HG02610 (cell line): ENCODE measurements at regions not wholly inside any gene's neighbourhood (a gene's known extent, or its start where the extent isn't known, plus 50 kb on each side); places are given as distances from the start of the nearest gene placed in this dataset.
A peak's percentile ranks its signal among the peaks of the same experiment; 100 is the strongest.

Experiments
- ATAC-seq: cut with Tn5 transposase; IDR thresholded peaks from one replicate; pipeline ENCODE4 v1.9.1; 2021; ENCODE audit warnings: mild to moderate bottlenecking, moderate library complexity; ENCODE audit not compliant: unreplicated experiment

GRCh38 chr7:112887337-112887736, 97.1 kb upstream of the TMEM168 start:
- no peak for ATAC-seq

GRCh38 chr7:112886208-112886607, 96.0 kb upstream of the TMEM168 start:
- no peak for ATAC-seq

GRCh38 chr7:112882991-112883390, 92.8 kb upstream of the TMEM168 start:
- ATAC-seq, result no peak

- ATAC-seq, result no peak
Observed at GRCh38 chr7:112882511-112882910, 92.3 kb upstream of the TMEM168 start.

GRCh38 chr7:112882022-112882421, 91.8 kb upstream of the TMEM168 start:
- ATAC-seq, result no peak

- no peak for ATAC-seq
Observed at GRCh38 chr7:112880818-112881418, 90.7 kb upstream of the TMEM168 start.

GRCh38 chr7:112877691-112878460, 87.7 kb upstream of the TMEM168 start:
- ATAC-seq, result no peak

GRCh38 chr7:112876877-112877276, 86.7 kb upstream of the TMEM168 start:
- no peak for ATAC-seq

- ATAC-seq, result no peak
Observed at GRCh38 chr7:112874909-112875308, 84.7 kb upstream of the TMEM168 start.

GRCh38 chr7:112873831-112874553, 83.8 kb upstream of the TMEM168 start:
- peak; percentile 85 for ATAC-seq

- ATAC-seq, result no peak
Observed at GRCh38 chr7:112869111-112869774, 79.0 kb upstream of the TMEM168 start.

GRCh38 chr7:112868609-112869008, 78.4 kb upstream of the TMEM168 start:
- ATAC-seq, result no peak

GRCh38 chr7:112866424-112866823, 76.2 kb upstream of the TMEM168 start:
- peak; percentile 99 for ATAC-seq

- ATAC-seq, result no peak
Observed at GRCh38 chr7:112864380-112864779, 74.2 kb upstream of the TMEM168 start.

- no peak for ATAC-seq
Observed at GRCh38 chr7:112858838-112859237, 68.6 kb upstream of the TMEM168 start.

- ATAC-seq, result no peak
Observed at GRCh38 chr7:112855227-112855626, 65.0 kb upstream of the TMEM168 start.

GRCh38 chr7:112854169-112854568, 64.0 kb upstream of the TMEM168 start:
- ATAC-seq, result no peak

- no peak for ATAC-seq
Observed at GRCh38 chr7:112853422-112853821, 63.2 kb upstream of the TMEM168 start.

GRCh38 chr7:112843151-112843550, 53.0 kb upstream of the TMEM168 start:
- ATAC-seq, result no peak
